GM12891 (cell line): ENCODE measurements at regions not wholly inside any gene's neighbourhood (a gene's known extent, or its start where the extent isn't known, plus 50 kb on each side); places are given as distances from the start of the nearest gene placed in this dataset.
"Not testable (repeated sequence)": the region's sequence is repeated elsewhere in the genome, so short reads cannot be mapped to it uniquely, and the experiment has no call there.

ENCODE experiments used
- DNase-seq: peaks from one replicate; pipeline ENCODE4 v3.0.0; 2011; ENCODE audit warnings: low spot score; ENCODE audit not compliant: insufficient read length
- FAIRE-seq: peaks from 2 replicates; lab custom pipeline; 2011; peaks lifted over from hg19 to GRCh38; lab: Jason Lieb, UNC
- PAX5 ChIP-seq: IDR thresholded peaks from 2 replicates; pipeline ENCODE4 v1.6.1; 2011; ENCODE audit warnings: low read length, moderate library complexity, mild to moderate bottlenecking; ENCODE audit not compliant: insufficient read depth, severe bottlenecking
- POLR2A ChIP-seq: IDR thresholded peaks from 2 replicates; pipeline ENCODE4 v1.6.1; 2011; ENCODE audit warnings: low read depth, low read length, control low read depth
- POLR2AphosphoS5 ChIP-seq: IDR thresholded peaks from 2 replicates; pipeline ENCODE4 v1.6.1; 2011; ENCODE audit warnings: low read depth, low read length, control low read depth
- POU2F2 ChIP-seq: IDR thresholded peaks from 2 replicates; pipeline ENCODE4 v1.6.1; 2011; ENCODE audit warnings: low read depth, mild to moderate bottlenecking, control low read depth, low read length, moderate library complexity
- SPI1 ChIP-seq: IDR thresholded peaks from 2 replicates; pipeline ENCODE4 v1.6.1; 2011; ENCODE audit warnings: low read depth, low read length, control low read depth
- TAF1 ChIP-seq: IDR thresholded peaks from 2 replicates; pipeline ENCODE4 v1.6.1; 2011; ENCODE audit warnings: low read depth, low read length, control low read depth

GRCh38 chr14:94831085-94831484 is 61.2 kb upstream of the GSC start:
- no peak for FAIRE-seq

GRCh38 chr14:94827711-94828447 is 58.0 kb upstream of the GSC start:
- DNase-seq = no peak
- TF ChIP-seq POLR2A (no peak), PAX5 (no peak), POLR2AphosphoS5 (no peak), POU2F2 (no peak), TAF1 (no peak), SPI1 (no peak)
- no peak for FAIRE-seq

More at GRCh38 chr14:94831085-94831484, 61.2 kb upstream of the GSC start:
- DNase-seq = no peak
- TF ChIP-seq POLR2A = no peak
- no peak for TF ChIP-seq SPI1
- TF ChIP-seq PAX5 = no peak
- TF ChIP-seq POLR2AphosphoS5 = no peak
- no peak for TF ChIP-seq POU2F2
- no peak for TF ChIP-seq TAF1

GRCh38 chr14:94826774-94827173 is 56.9 kb upstream of the GSC start:
- TF ChIP-seq POLR2AphosphoS5 = no peak
- TF ChIP-seq PAX5 = no peak
- no peak for TF ChIP-seq TAF1
- TF ChIP-seq SPI1 = no peak
- no peak for TF ChIP-seq POLR2A
- no peak for TF ChIP-seq POU2F2
- FAIRE-seq (no peak), DNase-seq (no peak)

- FAIRE-seq = no peak
- DNase-seq = no peak
- TF ChIP-seq POLR2A (no peak), PAX5 (no peak), SPI1 (no peak), POU2F2 (no peak), POLR2AphosphoS5 (no peak), TAF1 (no peak)
Observed at GRCh38 chr14:94823556-94824341, 53.8 kb upstream of the GSC start.

GRCh38 chr14:94821705-94822104 is 51.8 kb upstream of the GSC start:
- no peak for TF ChIP-seq PAX5
- no peak for TF ChIP-seq SPI1
- FAIRE-seq (no peak), DNase-seq (no peak)

- DNase-seq, FAIRE-seq: not testable (repeated sequence)
Observed at GRCh38 chr14:94820932-94821331, 51.0 kb upstream of the GSC start.
